OCI-LY3 (cell line): ENCODE measurements at regions not wholly inside any gene's neighbourhood (a gene's known extent, or its start where the extent isn't known, plus 50 kb on each side); places are given as distances from the start of the nearest gene placed in this dataset.

Source experiments
- H2AFZ ChIP-seq: fragments of 200-600, 300-600 bp; shearing (Covaris generic); 2 replicates; pipeline ENCODE4 v1.6.0; 2014; ENCODE audit warnings: antibody characterized with exemption, low read depth, low read length
- H3K27ac ChIP-seq: fragments of 200-600, 300-600 bp; sonication (generic); 2 replicates; pipeline ENCODE4 v1.5.1; 2014; ENCODE audit warnings: mild to moderate bottlenecking, low read length, moderate library complexity, mixed read lengths
- H3K27me3 ChIP-seq: fragments of 200-600, 300-600 bp; sonication (generic); 2 replicates; pipeline ENCODE4 v1.6.1; 2014; ENCODE audit warnings: low read depth, low read length, mixed read lengths
- H3K36me3 ChIP-seq: fragments of 200-600, 300-600 bp; sonication (generic); replicated peaks from 2 replicates; pipeline ENCODE3; 2014; ENCODE audit warnings: low read depth, low read length, mixed read lengths
- H3K4me1 ChIP-seq: fragments of 300-600, 200-600 bp; sonication (generic); 2 replicates; pipeline ENCODE4 v1.6.1; 2014; ENCODE audit warnings: low read length, mixed read lengths
- H3K4me2 ChIP-seq: fragments of 200-600, 300-600 bp; sonication (generic); 2 replicates; pipeline ENCODE4 v1.6.1; 2014; ENCODE audit warnings: low read length, mixed read lengths
- H3K4me3 ChIP-seq: fragments of 300-600, 200-600 bp; sonication (generic); 2 replicates; pipeline ENCODE4 v1.5.1; 2014; ENCODE audit warnings: antibody characterized with exemption, mild to moderate bottlenecking, low read length, moderate library complexity
- H3K79me2 ChIP-seq: fragments of 300-600, 200-600 bp; shearing (Covaris generic); 2 replicates; pipeline ENCODE4 v1.6.1; 2014; ENCODE audit warnings: mild to moderate bottlenecking, low read length, mixed read lengths
- H3K9ac ChIP-seq: fragments of 300-600, 200-600 bp; shearing (Covaris generic); 2 replicates; pipeline ENCODE4 v1.6.0; 2014; ENCODE audit warnings: mild to moderate bottlenecking, low read length, moderate library complexity
- H3K9me3 ChIP-seq: fragments of 200-600, 300-600 bp; shearing (Covaris generic); 2 replicates; pipeline ENCODE4 v1.6.1; 2014; ENCODE audit warnings: low read length, mixed read lengths; ENCODE audit not compliant: insufficient read depth
- H4K20me1 ChIP-seq: fragments of 200-600, 300-600 bp; sonication (generic); 2 replicates; pipeline ENCODE4 v1.6.1; 2016; ENCODE audit warnings: low read length, mixed read lengths; ENCODE audit not compliant: insufficient read depth
- EZH2phosphoT487 ChIP-seq: fragments of 200-600 bp; shearing (Covaris generic); IDR thresholded peaks from 2 replicates; pipeline ENCODE4 v1.6.1; 2018; ENCODE audit warnings: antibody characterized with exemption, mixed run types, low read depth
- TF ChIP-seq, protein P1 (sequence below): fragments of 200-600, 300-600 bp; sonication (generic); IDR thresholded peaks from 2 replicates; pipeline ENCODE4 v1.5.1; 2014; ENCODE audit warnings: antibody characterized with exemption, low read length, low read depth

DNA sequence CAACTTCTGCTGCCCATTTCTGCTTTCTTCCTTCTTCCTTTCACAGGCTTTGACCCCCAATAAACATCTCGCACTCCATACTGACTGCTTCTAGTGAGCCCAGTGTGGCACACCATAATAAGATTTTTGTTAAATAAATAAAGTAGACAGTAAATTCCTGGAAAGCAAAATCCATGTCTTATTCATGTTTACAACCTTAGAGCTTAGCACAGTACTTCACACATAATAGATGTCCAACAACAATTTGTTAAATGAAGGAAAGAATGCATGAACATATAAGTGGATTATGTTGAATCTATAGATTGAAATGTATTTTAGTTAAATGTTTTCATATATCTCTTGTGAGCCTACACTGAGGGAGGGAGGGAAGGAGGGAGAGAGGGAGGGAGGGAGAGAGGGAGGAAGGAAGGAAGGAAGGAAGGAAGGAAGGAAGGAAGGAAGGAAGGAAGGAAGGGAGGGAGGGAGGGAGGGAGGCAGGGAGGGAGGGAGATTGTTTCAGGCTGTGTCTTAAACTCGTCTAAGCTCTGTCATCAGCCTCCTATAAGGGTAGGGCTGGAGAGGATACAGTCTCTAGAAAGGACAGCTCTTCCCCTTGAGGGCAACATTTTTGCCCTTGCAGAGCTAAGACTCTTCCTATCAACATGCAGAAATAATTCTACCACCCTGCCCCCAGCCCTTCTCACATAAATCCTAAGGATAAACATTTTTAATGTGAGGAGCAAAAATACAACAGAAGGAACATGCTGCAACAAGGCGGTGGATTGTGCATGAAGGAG, 168.1 kb downstream of the BARX2 start:
- Histone ChIP-seq H3K4me1 (no peaks in the 10 kb centered on the region), H2AFZ (no peak overlapping the region), H3K79me2 (no peaks in the 10 kb centered on the region), H4K20me1 (no peaks in the 10 kb centered on the region), H3K27ac (no peak overlapping the region), H3K4me2 (no peak overlapping the region), H3K36me3 (no peaks in the 10 kb centered on the region), H3K9me3 (no peaks in the 10 kb centered on the region), H3K4me3 (no peak overlapping the region), H3K9ac (no peak overlapping the region), H3K27me3 (no peaks in the 10 kb centered on the region)
- no peak for TF ChIP-seq EZH2phosphoT487
- TF ChIP-seq, protein P1, sequence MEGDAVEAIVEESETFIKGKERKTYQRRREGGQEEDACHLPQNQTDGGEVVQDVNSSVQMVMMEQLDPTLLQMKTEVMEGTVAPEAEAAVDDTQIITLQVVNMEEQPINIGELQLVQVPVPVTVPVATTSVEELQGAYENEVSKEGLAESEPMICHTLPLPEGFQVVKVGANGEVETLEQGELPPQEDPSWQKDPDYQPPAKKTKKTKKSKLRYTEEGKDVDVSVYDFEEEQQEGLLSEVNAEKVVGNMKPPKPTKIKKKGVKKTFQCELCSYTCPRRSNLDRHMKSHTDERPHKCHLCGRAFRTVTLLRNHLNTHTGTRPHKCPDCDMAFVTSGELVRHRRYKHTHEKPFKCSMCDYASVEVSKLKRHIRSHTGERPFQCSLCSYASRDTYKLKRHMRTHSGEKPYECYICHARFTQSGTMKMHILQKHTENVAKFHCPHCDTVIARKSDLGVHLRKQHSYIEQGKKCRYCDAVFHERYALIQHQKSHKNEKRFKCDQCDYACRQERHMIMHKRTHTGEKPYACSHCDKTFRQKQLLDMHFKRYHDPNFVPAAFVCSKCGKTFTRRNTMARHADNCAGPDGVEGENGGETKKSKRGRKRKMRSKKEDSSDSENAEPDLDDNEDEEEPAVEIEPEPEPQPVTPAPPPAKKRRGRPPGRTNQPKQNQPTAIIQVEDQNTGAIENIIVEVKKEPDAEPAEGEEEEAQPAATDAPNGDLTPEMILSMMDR, result no peak

GRCh38 chr11:129544691-129545090, 169.0 kb downstream of the BARX2 start:
- Histone ChIP-seq H2AFZ (no peak overlapping the region), H3K9me3 (no peaks in the 10 kb centered on the region), H3K4me1 (no peaks in the 10 kb centered on the region), H3K27ac (no peak overlapping the region), H4K20me1 (no peaks in the 10 kb centered on the region), H3K36me3 (no peaks in the 10 kb centered on the region), H3K9ac (no peak overlapping the region), H3K27me3 (no peaks in the 10 kb centered on the region), H3K79me2 (no peaks in the 10 kb centered on the region), H3K4me2 (no peak overlapping the region), H3K4me3 (no peak overlapping the region)
- TF ChIP-seq, protein P1, result no peak
- TF ChIP-seq EZH2phosphoT487, result no peak

DNA sequence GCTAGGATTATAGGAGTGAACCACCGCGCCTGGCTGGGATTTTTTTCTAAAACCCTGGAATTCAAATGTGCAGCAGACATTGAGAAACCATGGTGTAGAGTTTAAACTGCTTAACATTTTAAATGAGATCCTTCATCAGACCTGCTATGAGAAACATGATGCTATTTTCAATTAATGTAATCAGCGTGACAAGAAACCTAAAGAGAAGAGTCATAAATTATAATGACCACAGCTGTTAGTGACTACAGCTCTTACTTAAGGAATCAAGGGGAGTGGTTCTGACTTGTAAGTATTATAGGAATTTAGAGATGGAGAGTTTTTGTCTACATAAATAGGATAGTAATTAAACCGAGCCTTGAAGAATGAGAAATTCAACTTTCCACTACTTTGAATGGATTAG, 170.6 kb downstream of the BARX2 start:
- Histone ChIP-seq H3K9ac (no peak overlapping the region), H3K4me3 (no peak overlapping the region), H4K20me1 (no peaks in the 10 kb centered on the region), H3K36me3 (no peaks in the 10 kb centered on the region), H3K9me3 (no peaks in the 10 kb centered on the region), H3K4me1 (no peaks in the 10 kb centered on the region), H3K4me2 (no peak overlapping the region), H3K27ac (no peak overlapping the region), H3K79me2 (no peaks in the 10 kb centered on the region), H2AFZ (no peak overlapping the region), H3K27me3 (no peaks in the 10 kb centered on the region)
- TF ChIP-seq, protein P1, result no peak
- TF ChIP-seq EZH2phosphoT487, result no peak

- H3K9ac ChIP-seq, result no peak overlapping the region
- no peaks in the 10 kb centered on the region for H3K9me3 ChIP-seq
- no peak overlapping the region for H2AFZ ChIP-seq
- TF ChIP-seq, protein P1, result no peak
- TF ChIP-seq EZH2phosphoT487, result no peak
- H3K4me3 ChIP-seq, result no peak overlapping the region
- no peaks in the 10 kb centered on the region for H4K20me1 ChIP-seq
- H3K79me2 ChIP-seq, result no peaks in the 10 kb centered on the region
- H3K27me3 ChIP-seq, result no peaks in the 10 kb centered on the region
- H3K4me1 ChIP-seq, result no peaks in the 10 kb centered on the region
- H3K27ac ChIP-seq, result no peak overlapping the region
- H3K36me3 ChIP-seq, result no peaks in the 10 kb centered on the region
- no peak overlapping the region for H3K4me2 ChIP-seq
Observed at GRCh38 chr11:129557421-129557820, 181.8 kb downstream of the BARX2 start.
